Activated CD4-positive, alpha-beta T cell treated with anti-CD3 and anti-CD28 coated beads, Interleukin-2, amount 10 ng/mL, durations not matched to agents 7 days and 5 days (primary cell): ENCODE measurements at regions not wholly inside any gene's neighbourhood (a gene's known extent, or its start where the extent isn't known, plus 50 kb on each side); places are given as distances from the start of the nearest gene placed in this dataset.
"Not testable (repeated sequence)": the region's sequence is repeated elsewhere in the genome, so short reads cannot be mapped to it uniquely, and the experiment has no call there.

ENCODE experiments used
- CTCF ChIA-PET: fragments of 350-600 bp; sonication (Branson Sonifier 250); formaldehyde crosslinking; loops from one replicate; lab custom pipeline; 2021; ENCODE audit warnings: antibody characterized with exemption; lab: Charles Lee
- POLR2A ChIA-PET: fragments of 350-600 bp; sonication (Branson Sonifier 250); formaldehyde crosslinking; loops from one replicate; lab custom pipeline; 2021; ENCODE audit warnings: antibody characterized with exemption; lab: Charles Lee
- DNase-seq: peaks from one replicate; pipeline ENCODE4 v3.0.0-alpha.2; 2020
- H3K27ac Mint-ChIP-seq: one replicate; pipeline ENCODE4 v1.8.0; 2021; ENCODE audit warnings: mild to moderate bottlenecking, moderate library complexity, mixed read lengths
- H3K27me3 Mint-ChIP-seq: one replicate; pipeline ENCODE4 v1.8.0; 2021; ENCODE audit warnings: mixed read lengths
- H3K36me3 Mint-ChIP-seq: one replicate; pipeline ENCODE4 v1.8.0; 2021; ENCODE audit warnings: low read depth, mixed read lengths
- H3K4me1 Mint-ChIP-seq: one replicate; pipeline ENCODE4 v1.8.0; 2021; ENCODE audit warnings: mixed read lengths
- H3K4me3 Mint-ChIP-seq: one replicate; pipeline ENCODE4 v1.8.0; 2021; ENCODE audit warnings: mild to moderate bottlenecking, moderate library complexity, mixed read lengths
- H3K9me3 Mint-ChIP-seq: one replicate; pipeline ENCODE4 v1.8.0; 2021; ENCODE audit warnings: mixed read lengths

DNA sequence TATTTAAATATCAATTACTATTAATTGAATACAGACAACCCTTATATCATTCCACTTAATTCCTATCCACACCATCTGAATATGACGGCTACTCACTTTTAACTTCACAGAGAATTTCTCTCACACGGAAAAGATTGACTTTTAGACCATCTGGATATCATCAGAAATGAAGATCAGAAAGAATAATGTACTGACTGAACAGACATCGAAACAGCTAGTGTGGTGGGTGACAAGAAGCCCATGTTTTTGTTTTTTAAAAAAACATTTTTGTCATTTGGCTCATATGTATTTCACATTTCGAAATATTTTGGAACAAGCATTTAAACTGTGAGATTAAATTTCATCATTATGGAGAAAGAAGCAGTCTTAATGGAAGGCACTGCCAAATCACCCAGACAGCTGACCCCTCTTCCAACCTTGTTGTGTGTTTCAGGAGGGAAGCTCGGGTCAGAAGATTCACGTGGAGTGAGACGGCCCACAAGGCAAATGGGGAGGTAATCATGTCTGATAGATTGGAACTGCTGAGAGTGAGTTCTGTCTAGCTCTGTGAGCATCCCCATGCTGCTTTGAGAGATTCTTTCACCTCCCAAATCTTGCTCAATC is 204.2 kb upstream of the RASGEF1B start:
- no peak overlapping the region for H3K27ac Mint-ChIP-seq
- H3K27me3 Mint-ChIP-seq, result peaks cover 6% of the 10 kb centered on the region
- no peaks in the 10 kb centered on the region for H3K36me3 Mint-ChIP-seq
- no peaks in the 10 kb centered on the region for H3K9me3 Mint-ChIP-seq
- POLR2A ChIA-PET, result no interaction called here
- H3K4me3 Mint-ChIP-seq, result no peak overlapping the region
- no peaks in the 10 kb centered on the region for H3K4me1 Mint-ChIP-seq
- CTCF ChIA-PET, result interaction anchor here (1.2 kb wide), 1 partner anchor 9 kb away, joined by 3 read pairs; no protein-coding TSS in a partner anchor
- no peak for DNase-seq

- Mint-ChIP-seq H3K4me3 (no peak overlapping the region), H3K9me3 (no peaks in the 10 kb centered on the region), H3K27ac (no peak overlapping the region), H3K27me3 (no peaks in the 10 kb centered on the region), H3K4me1 (no peaks in the 10 kb centered on the region), H3K36me3 (no peaks in the 10 kb centered on the region)
- no peak for DNase-seq
- POLR2A ChIA-PET, result no interaction called here
- CTCF ChIA-PET, result no interaction called here
These were observed 202.3 kb upstream of the RASGEF1B start for GRCh38 chr4:81673961-81674360.

DNA sequence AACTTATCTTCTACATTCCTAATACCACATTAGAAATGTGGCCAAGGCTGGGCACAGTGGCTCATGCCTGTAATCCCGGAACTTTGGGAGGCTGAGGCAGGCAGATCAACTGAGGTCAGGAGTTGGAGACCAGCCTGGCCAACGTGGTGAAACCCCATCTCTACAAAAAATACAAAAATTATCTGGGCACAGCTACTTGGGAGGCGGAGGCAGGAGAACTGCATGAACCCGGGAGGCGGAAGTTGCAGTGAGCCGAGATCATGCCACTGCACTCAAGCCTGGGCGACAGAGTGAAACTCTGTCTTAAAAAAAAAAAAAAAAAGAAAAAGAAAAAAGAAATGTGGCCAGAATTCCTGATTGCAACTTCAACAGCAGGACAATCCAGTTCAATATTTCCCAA is 196.6 kb upstream of the RASGEF1B start:
- DNase-seq, H3K27ac Mint-ChIP-seq, H3K4me3 Mint-ChIP-seq, H3K27me3 Mint-ChIP-seq, H3K4me1 Mint-ChIP-seq, POLR2A ChIA-PET, H3K9me3 Mint-ChIP-seq, H3K36me3 Mint-ChIP-seq, CTCF ChIA-PET: not testable (repeated sequence)

GRCh38 chr4:81667539-81667938 is 195.8 kb upstream of the RASGEF1B start:
- H3K4me3 Mint-ChIP-seq, result no peak overlapping the region
- no peaks in the 10 kb centered on the region for H3K4me1 Mint-ChIP-seq
- H3K9me3 Mint-ChIP-seq, result no peaks in the 10 kb centered on the region
- H3K27ac Mint-ChIP-seq, result no peak overlapping the region
- POLR2A ChIA-PET, result no interaction called here
- CTCF ChIA-PET, result no interaction called here
- no peak for DNase-seq
- no peaks in the 10 kb centered on the region for H3K27me3 Mint-ChIP-seq
- no peaks in the 10 kb centered on the region for H3K36me3 Mint-ChIP-seq

- Mint-ChIP-seq H3K36me3 (no peaks in the 10 kb centered on the region), H3K4me3 (no peak overlapping the region), H3K27me3 (no peaks in the 10 kb centered on the region), H3K27ac (no peak overlapping the region), H3K4me1 (no peaks in the 10 kb centered on the region), H3K9me3 (no peaks in the 10 kb centered on the region)
- ChIA-PET POLR2A (no interaction called here), CTCF (interaction anchor here (0.7 to 1.6 kb wide), 4 partner anchors 9 to 612 kb away, joined by 3 to 4 read pairs (median 4); no protein-coding TSS in a partner anchor)
- no peak for DNase-seq
These were observed 194.8 kb upstream of the RASGEF1B start for GRCh38 chr4:81666491-81666890.

DNA sequence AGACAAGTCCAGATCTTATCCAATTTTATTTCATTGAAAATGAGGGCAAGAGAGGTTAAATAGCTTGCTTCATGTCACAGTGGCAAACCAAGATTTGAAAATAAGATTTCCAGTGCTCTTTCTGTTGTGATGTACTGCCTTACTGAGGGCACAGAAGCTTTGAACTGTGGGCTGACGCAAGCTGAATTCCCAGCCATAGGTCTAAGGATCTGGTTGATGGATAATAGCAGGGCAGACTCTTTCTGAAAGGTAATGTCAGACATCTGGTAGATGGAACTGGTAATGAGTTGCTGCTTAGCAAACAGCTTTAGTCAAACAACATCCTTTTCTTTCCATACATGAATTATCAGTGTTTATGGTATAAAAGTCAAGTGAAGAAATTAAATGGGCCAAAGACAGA is 193.9 kb upstream of the RASGEF1B start:
- no peak overlapping the region for H3K27ac Mint-ChIP-seq
- H3K36me3 Mint-ChIP-seq, result no peaks in the 10 kb centered on the region
- no peak for DNase-seq
- no peaks in the 10 kb centered on the region for H3K4me1 Mint-ChIP-seq
- ChIA-PET CTCF (interaction anchor here (0.7 to 1.6 kb wide), 3 partner anchors 14 to 613 kb away, joined by 3 to 4 read pairs (median 4); no protein-coding TSS in a partner anchor), POLR2A (no interaction called here)
- no peaks in the 10 kb centered on the region for H3K27me3 Mint-ChIP-seq
- no peaks in the 10 kb centered on the region for H3K9me3 Mint-ChIP-seq
- no peak overlapping the region for H3K4me3 Mint-ChIP-seq

GRCh38 chr4:81665045-81665444 is 193.3 kb upstream of the RASGEF1B start:
- DNase-seq, result no peak
- Mint-ChIP-seq H3K4me1 (no peaks in the 10 kb centered on the region), H3K27me3 (no peaks in the 10 kb centered on the region), H3K27ac (no peak overlapping the region), H3K4me3 (no peak overlapping the region), H3K36me3 (no peaks in the 10 kb centered on the region), H3K9me3 (peaks cover 2% of the 10 kb centered on the region)
- ChIA-PET POLR2A (no interaction called here), CTCF (interaction anchor here (1.6 kb wide), 1 partner anchor 13 kb away, joined by 4 read pairs; no protein-coding TSS in a partner anchor)

- H3K9me3 Mint-ChIP-seq, result peaks cover 5% of the 10 kb centered on the region
- H3K27me3 Mint-ChIP-seq, result no peaks in the 10 kb centered on the region
- CTCF ChIA-PET, result no interaction called here
These were observed 192.4 kb upstream of the RASGEF1B start for GRCh38 chr4:81664079-81664478.

GRCh38 chr4:81663368-81663767 is 191.7 kb upstream of the RASGEF1B start:
- no peak for DNase-seq
- ChIA-PET CTCF (interaction anchor here (0.8 kb wide), 1 partner anchor 14 kb away, joined by 3 read pairs; no protein-coding TSS in a partner anchor), POLR2A (no interaction called here)
- Mint-ChIP-seq H3K4me3 (no peak overlapping the region), H3K36me3 (no peaks in the 10 kb centered on the region), H3K27ac (no peak overlapping the region), H3K9me3 (peaks cover 10% of the 10 kb centered on the region), H3K27me3 (no peaks in the 10 kb centered on the region), H3K4me1 (no peaks in the 10 kb centered on the region)

More at GRCh38 chr4:81664079-81664478, 192.4 kb upstream of the RASGEF1B start:
- Mint-ChIP-seq H3K27ac (no peak overlapping the region), H3K4me3 (no peak overlapping the region), H3K4me1 (no peaks in the 10 kb centered on the region), H3K36me3 (no peaks in the 10 kb centered on the region)
- POLR2A ChIA-PET, result no interaction called here
- no peak for DNase-seq

DNA sequence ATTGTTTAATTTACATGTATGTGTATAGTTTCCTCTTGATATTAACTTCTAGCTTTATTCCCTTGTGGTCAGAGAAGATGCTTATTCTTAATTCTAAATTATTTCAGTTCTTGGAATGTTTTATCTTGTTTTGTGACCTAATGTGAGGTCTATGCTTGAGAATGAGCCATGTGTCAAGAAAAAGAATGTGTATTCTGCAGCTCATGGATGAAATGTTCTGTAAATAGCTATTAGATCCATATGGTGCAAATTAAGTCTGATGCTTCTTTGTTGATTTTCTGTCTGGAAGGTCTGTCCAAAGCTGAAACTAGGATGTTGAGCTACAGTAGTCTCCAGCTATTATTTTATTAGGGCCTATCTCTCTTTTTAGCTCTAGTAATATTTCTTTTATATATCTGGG is 187.3 kb upstream of the RASGEF1B start:
- Mint-ChIP-seq H3K4me1 (no peaks in the 10 kb centered on the region), H3K9me3 (peaks cover 12% of the 10 kb centered on the region), H3K27ac (no peak overlapping the region), H3K4me3 (no peak overlapping the region), H3K36me3 (no peaks in the 10 kb centered on the region), H3K27me3 (no peaks in the 10 kb centered on the region)
- DNase-seq, result no peak
- CTCF ChIA-PET, result interaction anchor here (0.6 kb wide), 1 partner anchor 301 kb away, joined by 3 read pairs; no protein-coding TSS in a partner anchor
- POLR2A ChIA-PET, result no interaction called here

- H3K4me1 Mint-ChIP-seq, result peaks cover 43% of the 10 kb centered on the region
- no peaks in the 10 kb centered on the region for H3K27me3 Mint-ChIP-seq
- H3K9me3 Mint-ChIP-seq, result peaks cover 2% of the 10 kb centered on the region
- no peak for DNase-seq
- no peak overlapping the region for H3K4me3 Mint-ChIP-seq
- no peak overlapping the region for H3K27ac Mint-ChIP-seq
- CTCF ChIA-PET, result interaction anchor here (1.6 kb wide), 1 partner anchor 13 kb away, joined by 4 read pairs; no protein-coding TSS in a partner anchor
- POLR2A ChIA-PET, result no interaction called here
- no peaks in the 10 kb centered on the region for H3K36me3 Mint-ChIP-seq
These were observed 180.4 kb upstream of the RASGEF1B start for GRCh38 chr4:81652069-81652478.

GRCh38 chr4:81651243-81651899 is 179.7 kb upstream of the RASGEF1B start:
- Mint-ChIP-seq H3K9me3 (peaks cover 2% of the 10 kb centered on the region), H3K36me3 (no peaks in the 10 kb centered on the region), H3K27me3 (no peaks in the 10 kb centered on the region), H3K4me1 (peaks cover 43% of the 10 kb centered on the region), H3K27ac (no peak overlapping the region), H3K4me3 (no peak overlapping the region)
- no peak for DNase-seq
- ChIA-PET POLR2A (no interaction called here), CTCF (interaction anchor here (0.7 to 1.6 kb wide), 3 partner anchors 14 to 148 kb away, joined by 3 to 4 read pairs (median 3); no protein-coding TSS in a partner anchor)

DNA sequence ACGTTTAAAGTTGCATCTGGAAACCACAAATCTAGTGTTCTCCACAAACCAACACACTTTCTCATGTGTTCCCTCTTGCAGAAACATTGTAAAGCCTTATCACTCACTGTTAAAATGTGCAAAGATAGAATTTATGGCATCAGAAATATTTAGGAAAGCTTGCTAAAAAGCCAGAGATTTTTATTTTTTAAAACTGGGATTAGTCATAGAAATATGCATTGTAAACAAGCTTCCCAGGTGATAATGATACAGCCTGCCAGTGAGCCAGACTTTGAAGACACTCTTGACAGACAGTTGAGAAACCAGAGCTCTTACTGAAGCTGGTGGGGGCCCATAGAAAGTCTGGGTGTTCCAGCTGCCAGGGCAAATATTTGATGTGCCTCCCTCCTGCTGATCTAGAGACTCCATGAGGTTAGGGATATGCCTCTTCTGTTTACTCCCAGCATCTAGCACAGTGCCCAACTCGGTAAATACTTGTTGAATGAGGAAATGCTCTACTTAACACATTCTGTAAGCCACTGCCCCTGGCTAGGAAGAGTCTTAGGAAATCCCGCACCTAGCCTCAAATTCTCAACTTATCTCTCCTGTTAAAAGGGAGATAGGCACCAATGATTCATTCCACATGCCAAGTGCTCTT is 179.0 kb upstream of the RASGEF1B start:
- Mint-ChIP-seq H3K4me1 (peaks cover 43% of the 10 kb centered on the region), H3K27ac (no peak overlapping the region), H3K4me3 (no peak overlapping the region), H3K27me3 (no peaks in the 10 kb centered on the region), H3K9me3 (no peaks in the 10 kb centered on the region), H3K36me3 (no peaks in the 10 kb centered on the region)
- no peak for DNase-seq
- ChIA-PET CTCF (interaction anchor here (0.7 to 1.6 kb wide), 4 partner anchors 10 to 147 kb away, joined by 3 to 4 read pairs (median 4); no protein-coding TSS in a partner anchor), POLR2A (no interaction called here)
